H54 (cell line): ENCODE measurements at regions not wholly inside any gene's neighbourhood (a gene's known extent, or its start where the extent isn't known, plus 50 kb on each side); places are given as distances from the start of the nearest gene placed in this dataset.
"Not testable (repeated sequence)": the region's sequence is repeated elsewhere in the genome, so short reads cannot be mapped to it uniquely, and the experiment has no call there.

Experiments
- DNase-seq: peaks from one replicate; pipeline ENCODE4 v3.0.0; 2011; ENCODE audit warnings: low spot score, mixed read lengths; ENCODE audit not compliant: insufficient read length
- FAIRE-seq: peaks from 3 replicates; lab custom pipeline; 2011; peaks lifted over from hg19 to GRCh38; lab: Jason Lieb, UNC
- POLR2A ChIP-seq: IDR thresholded peaks from 2 replicates; pipeline ENCODE4 v1.6.1; 2011; ENCODE audit warnings: low read depth, mild to moderate bottlenecking, low read length

DNA sequence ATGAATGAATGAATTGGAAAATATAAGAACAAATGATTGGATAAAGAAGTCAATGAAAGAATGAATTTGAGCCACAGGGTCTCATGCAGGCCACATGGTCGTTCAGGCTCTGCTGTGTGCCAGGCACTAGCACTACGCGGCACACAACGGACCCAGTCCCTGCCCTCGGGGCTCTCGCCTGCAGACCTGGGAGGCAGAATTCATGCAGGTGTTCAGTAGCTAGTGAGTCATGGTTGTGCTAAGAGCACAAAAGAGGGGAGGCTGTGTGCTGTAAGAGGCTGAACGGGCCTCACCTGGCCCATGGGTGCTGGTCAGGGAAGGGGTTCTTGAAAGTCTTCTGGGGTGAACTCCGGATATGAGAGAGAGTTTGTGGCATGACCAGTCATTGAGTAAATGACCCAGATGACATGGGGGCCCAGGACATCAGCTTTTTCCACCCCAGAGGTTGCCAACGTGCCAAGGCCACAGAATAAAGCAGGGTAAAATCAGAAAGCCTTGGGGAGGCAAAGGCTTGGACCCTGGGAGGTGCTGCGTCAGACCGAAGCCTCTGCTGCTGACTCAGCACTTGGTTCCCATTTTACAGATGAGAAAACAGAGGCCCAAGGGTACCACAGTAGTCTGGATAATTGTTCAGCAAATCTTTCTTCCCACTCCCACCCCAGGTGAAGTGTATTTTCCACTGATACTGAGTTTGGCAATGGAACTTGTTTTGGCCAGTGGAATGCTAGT, 264.3 kb upstream of the MVB12B start:
- no peak for TF ChIP-seq POLR2A
- FAIRE-seq (no peak), DNase-seq (no peak)

DNA sequence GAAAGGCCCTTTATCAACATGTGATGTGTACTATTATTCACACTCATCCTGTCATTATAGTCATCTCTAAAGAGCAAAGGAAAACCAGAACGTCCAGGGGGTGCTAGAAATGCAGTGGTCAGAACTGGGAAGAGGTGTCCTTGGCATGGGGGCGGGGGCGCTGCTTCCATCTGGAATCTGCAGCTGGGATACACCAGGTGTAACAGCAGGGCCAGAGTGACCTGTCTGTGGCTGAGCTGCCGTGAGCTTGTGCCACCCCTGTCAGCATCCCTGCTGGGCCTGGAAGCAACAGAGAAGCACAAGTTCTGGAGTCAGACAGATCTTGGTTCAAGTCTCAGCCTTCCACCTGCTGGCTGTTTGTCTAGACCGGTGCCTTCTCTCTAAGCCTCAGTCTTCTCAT, 263.3 kb upstream of the MVB12B start:
- no peak for DNase-seq
- FAIRE-seq: no peak
- no peak for TF ChIP-seq POLR2A

DNA sequence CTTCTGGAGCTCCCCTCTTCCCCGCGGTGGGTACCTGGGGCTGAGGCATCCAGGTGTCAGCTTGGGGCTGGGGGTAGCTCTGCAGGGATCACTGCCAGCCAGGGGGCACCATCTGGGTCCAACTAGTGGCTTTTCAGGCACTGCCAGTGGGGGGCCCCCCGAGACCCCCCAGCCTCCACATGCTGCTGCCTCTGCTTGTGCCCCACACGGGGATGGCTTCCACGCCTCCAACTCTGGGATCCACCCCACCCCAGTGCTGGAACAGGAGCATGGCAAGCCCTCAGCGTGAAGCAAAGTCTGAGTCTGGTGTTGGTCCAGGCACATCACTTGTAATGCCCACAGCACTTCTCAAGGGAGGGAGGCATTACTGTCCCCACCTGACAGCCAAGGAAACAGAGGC, 260.5 kb upstream of the MVB12B start:
- TF ChIP-seq POLR2A: no peak
- no peak for DNase-seq
- FAIRE-seq: no peak

DNA sequence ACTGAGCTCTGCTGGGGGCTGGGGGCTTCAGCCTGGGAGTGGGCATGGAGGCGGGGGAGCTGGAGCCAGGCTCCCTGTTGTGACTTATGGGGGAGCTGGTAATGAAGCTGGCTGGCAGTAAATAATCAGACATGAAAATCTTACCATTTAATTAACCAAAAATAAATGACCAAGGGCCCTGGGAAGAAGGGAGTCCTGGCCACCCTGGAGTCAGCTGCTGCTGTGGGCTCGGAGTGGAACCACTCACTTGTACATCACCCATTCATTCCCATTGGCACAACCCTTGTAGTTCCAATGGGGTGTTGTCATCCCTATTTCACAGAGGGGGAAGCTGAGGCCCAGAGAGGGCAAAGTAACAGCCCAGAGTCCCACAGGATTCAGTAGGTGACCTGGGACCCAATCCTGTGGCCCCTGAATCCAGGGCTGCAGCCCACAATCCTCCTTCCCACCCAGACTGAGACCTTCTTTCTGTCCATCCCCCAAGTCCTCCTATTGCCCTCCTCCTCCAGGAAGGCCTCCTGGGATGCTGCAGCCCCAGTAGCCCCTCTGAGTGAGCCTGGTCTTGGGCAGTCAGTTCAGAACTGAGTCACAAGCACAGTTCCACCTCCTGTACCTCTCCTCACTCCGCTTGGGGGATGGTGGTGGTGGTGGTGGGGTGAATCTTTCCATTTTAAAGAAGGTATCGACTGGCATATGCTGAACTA, 259.4 kb upstream of the MVB12B start:
- TF ChIP-seq POLR2A: no peak
- FAIRE-seq (no peak), DNase-seq (no peak)

DNA sequence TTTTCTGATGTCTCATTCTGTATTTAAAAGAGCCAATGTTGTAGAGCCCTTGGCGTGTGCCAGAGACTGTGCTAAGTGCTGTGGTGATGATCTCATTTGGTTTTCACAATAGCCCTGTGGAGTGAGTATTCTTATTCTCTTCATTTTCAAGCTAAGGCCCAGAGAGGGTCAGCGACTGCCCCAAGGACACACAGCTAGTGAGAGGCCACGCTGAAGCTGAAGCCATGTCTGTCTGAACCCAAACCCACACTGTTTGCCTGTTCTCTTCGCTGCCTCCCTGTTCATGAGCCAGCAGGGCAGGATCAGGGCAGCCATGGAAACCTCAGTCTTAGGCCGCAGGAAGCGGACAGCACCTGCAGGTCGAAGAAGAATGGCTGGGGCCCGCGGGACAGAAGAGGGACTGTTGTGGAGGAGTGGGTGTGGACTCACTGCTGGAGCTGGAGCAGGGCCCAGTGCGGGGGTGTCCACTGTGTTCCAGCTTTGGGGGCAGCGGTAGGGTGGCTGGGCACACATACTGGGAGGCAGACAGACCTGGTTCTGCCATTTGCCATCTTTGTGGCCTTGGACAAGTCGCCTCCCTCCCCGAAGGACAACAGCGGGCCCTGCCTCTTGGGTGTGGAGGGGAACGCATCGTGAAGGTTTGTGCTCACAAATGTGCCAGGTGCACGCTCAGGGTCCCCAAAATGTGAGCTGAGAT, 257.9 kb upstream of the MVB12B start:
- TF ChIP-seq POLR2A: no peak
- FAIRE-seq (no peak), DNase-seq (no peak)

DNA sequence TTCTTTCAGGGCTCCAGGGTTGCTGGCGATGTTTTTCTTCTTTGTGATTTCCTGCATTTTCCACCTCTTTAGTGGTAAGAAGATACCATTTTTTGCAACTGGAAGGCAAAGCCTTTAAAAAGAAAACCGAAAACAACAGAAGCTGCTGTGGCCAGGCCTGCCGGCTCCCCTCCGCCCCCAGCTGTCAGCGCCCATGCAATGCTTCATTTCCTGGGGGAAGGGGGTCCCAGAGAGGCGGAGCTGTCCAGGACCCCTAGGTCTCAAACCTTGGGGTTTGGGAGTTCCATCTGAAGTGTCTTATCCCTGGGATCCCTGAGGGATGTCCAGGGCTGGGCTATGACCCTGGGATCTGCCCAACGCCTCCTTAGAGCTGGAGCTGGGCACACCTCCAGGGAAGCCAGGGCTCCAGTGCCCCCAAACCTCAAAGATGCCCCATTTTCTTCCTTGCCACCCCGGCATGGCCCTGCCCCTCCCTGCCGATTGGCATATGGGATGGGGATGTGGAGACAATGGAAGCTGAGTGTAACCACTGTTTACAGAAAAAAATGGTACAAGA, 257.2 kb upstream of the MVB12B start:
- no peak for TF ChIP-seq POLR2A
- DNase-seq (no peak), FAIRE-seq (no peak)

DNA sequence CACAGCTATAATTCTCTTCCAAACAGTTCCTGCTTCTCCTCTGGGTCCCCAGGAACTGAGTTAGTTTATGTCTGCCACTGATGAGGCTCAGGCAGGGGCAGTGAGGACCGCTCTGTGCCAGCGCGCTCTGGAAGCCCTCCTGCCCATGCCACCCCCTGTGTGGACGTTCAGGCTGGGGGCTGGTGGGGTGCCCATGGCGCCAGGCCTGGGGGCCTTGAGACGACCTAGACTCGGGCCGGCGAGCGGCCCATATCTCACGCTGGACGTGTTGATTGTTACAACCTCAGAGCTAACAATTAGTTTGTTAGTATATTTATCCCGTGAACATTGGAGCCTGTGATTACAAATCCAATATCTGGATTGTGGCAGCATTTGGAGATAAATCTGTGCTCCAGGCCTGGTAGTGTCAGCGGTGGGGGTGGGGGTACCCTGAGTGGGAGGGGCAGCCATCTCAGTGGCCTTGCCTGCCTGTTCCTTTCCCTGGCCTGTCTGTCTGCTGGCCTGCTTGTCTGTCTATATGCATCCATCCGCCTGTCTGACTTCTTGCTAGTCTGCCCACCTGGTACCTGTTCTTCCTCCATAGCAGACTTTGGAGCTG, 256.5 kb upstream of the MVB12B start:
- FAIRE-seq (no peak), DNase-seq (no peak)
- no peak for TF ChIP-seq POLR2A

DNA sequence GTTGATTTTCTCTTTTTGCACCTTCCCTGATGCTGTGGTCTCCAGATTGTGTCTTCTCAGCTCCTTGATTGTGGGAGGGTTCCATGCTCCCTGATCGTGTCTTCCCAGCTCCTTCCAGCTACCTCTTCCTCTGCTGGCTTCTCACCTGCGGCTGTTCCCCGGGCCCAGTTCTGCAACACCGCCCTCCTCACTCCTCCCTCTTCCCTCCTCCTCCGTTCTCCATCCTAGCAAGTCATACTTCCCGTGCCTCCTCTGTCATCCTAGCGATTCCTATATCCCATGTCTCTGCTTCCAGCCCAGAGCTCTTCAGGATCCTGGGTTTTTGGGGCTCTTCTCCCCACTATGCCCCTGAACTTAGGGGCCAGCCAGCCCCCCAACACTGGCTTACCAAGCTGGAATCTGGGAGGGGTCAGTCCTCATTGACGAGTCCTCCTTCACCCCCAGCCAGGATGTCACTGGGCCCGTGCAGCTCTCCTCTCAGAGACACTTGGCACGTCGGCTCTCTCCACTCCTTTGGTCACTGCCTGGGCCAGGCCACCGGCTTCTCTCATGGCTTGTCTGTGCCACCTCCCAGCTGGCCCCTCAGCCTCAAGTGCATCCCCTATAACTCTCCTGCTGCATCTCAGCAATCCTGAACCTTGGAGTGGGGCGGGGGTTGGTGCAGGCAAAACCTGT, 255.4 kb upstream of the MVB12B start:
- FAIRE-seq: no peak
- TF ChIP-seq POLR2A: no peak
- no peak for DNase-seq

DNA sequence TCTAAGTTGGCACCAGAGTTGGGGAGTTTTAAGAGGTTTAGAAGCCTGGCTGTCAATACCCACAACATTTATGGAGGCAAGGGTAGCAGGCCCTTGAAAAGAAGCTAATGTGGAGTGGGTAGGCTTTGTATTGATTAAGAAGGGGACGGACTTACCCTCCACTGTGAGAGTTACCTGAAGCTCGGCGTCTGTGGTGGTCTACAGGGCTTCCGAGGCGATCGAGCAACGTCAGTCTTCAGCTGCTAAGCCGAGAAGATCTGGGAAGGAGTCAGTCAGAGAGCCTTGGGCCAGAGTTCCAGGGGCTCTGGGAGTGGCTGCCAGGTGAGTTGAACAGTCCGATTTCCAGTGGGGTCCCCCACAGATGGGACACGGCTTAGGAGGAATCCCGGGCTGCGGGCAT, 249.0 kb upstream of the MVB12B start:
- not testable (repeated sequence) for FAIRE-seq, DNase-seq

DNA sequence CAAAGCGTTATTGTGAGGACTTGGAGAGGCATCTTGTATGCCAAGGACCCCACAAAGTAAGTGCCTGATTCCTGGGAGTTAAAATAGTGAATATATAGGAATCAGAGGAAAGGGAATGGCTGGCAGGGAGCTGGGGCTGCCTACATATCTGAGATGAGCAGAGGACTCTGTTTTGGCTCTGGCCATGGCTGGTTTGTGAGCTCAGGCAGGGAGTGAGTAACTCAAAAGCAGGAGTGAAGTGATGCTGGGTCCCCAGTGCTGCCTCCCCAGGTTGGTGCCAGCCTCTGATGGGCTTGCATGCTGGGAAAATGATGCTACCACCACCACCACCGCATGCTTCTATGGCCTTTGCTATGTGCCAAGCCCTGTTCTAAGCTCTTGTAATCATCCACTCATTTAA, 246.0 kb upstream of the MVB12B start:
- TF ChIP-seq POLR2A: no peak
- no peak for FAIRE-seq
- no peak for DNase-seq

DNA sequence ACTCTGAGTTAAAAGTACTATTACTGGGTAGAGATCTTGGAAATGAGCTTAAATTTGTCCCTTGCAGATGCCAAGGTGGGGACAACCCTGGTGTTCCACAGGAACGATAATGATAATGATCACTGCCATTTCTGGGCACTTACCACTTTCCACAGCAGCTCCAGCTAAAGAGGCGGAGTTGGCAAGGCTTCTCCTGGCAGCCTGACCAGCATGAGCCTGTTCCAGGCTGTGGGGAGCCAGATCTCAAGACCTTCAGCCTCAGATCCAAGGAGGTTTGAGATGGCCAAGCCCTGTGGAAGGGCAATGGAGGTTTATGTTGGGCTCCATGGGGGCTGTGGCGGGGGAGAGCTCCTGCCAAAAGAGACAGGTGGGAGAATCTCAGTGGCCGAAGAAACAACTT, 244.9 kb upstream of the MVB12B start:
- no peak for FAIRE-seq
- no peak for DNase-seq

DNA sequence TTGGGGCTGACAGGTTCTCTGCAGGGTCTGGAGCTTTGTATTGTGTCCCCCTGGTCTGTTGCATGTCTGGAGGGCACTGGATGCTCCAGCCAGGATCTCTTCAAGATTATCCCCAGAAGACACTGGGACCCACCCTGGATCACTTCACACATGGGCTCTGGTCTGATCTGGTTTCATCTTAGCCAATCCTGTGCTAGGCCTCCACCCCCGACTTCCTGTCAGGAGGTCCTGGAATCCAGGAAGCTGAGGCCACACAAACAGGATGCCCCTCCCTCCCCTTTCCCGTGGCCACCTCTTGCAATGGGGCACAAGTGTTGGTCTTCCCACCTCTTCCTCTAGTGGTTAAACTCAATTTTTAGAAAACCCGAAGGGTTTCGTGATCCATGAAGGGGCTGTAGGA, 242.6 kb upstream of the MVB12B start:
- no peak for TF ChIP-seq POLR2A
- no peak for FAIRE-seq
- DNase-seq: no peak

More for the DNA sequence above, 244.9 kb upstream of the MVB12B start:
- no peak for TF ChIP-seq POLR2A

DNA sequence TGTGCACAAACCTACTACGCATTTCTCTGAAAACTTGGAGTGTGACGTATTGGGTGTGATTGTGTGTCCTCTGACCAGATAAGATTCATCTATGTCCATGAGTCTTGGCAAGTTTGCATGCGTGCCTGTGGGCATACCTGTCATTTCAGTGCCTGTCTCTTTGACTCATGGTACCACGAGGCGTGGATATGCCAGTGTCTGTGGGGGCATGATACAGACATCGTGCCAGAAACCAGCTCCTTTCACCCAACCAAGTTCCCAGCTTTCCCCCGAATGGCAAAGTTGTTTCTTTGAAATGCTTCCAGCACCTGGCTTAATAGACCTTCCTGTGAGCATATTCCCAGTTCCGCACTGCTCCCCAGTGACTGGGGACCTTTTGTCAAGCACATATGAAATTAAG, 241.9 kb upstream of the MVB12B start:
- no peak for FAIRE-seq
- TF ChIP-seq POLR2A: no peak
- no peak for DNase-seq
